ENCODE measurements at regions not wholly inside any gene's neighbourhood (a gene's known extent, or its start where the extent isn't known, plus 50 kb on each side); places are given as distances from the start of the nearest gene placed in this dataset.
A peak's percentile ranks its signal among the peaks of the same experiment; 100 is the strongest.
"Not testable (repeated sequence)": the region's sequence is repeated elsewhere in the genome, so short reads cannot be mapped to it uniquely, and the experiment has no call there.

GRCh38 chr10:21342499-21342898, 183.0 kb downstream of the SKIDA1 start:
- POLR2A ChIA-PET, H3K27ac Mint-ChIP-seq, H3K9me3 Mint-ChIP-seq: not testable (repeated sequence)

GRCh38 chr10:21340331-21340730, 185.2 kb downstream of the SKIDA1 start:
- POLR2A ChIA-PET: no interaction called here
- no peak for ATAC-seq (ENCODE audit: low read depth)

More at GRCh38 chr10:21342499-21342898, 183.0 kb downstream of the SKIDA1 start:
- H3K27me3 Mint-ChIP-seq; H3K4me3 Mint-ChIP-seq; ATAC-seq (ENCODE audit: low read depth); H3K4me1 Mint-ChIP-seq; DNase-seq; H3K36me3 Mint-ChIP-seq: not testable (repeated sequence)

DNA sequence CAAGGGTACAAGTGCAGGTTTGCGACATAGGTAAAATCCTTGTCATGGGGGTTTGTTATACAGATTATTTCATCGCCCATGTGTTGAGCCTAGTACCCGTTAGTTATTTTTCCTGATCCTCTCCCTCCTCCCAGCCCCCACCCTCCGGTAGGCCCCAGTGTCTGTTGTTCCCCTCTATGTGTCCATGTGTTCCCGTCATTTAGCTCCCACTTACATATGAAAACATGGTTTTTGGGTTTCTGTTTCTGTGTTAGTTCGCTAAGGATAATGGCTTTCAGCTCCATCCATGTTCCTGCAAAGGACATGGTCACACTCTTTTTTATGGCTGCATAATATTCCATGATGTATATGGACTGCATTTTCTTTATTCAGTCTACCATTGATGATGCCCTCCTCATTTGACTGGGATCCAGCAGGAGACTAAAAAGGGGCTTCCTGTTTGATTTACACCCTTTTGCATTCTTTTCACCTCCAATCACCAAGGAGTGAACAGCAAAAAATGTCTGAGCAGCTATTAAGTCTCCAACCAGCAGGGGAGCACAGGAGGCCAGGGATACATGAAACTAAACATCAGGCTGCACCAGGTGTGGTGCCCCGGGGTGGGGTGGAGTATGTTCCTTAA, 188.2 kb downstream of the SKIDA1 start:
- peaks cover 2% of the 10 kb centered on the region for H3K27me3 Mint-ChIP-seq
- no peaks in the 10 kb centered on the region for H3K4me1 Mint-ChIP-seq
- peaks cover 3% of the 10 kb centered on the region for H3K9me3 Mint-ChIP-seq
- no peaks in the 10 kb centered on the region for H3K36me3 Mint-ChIP-seq
- H3K4me3 Mint-ChIP-seq: no peak overlapping the region
- DNase-seq (no peak), ATAC-seq (ENCODE audit: low read depth) (no peak)
- no peak overlapping the region for H3K27ac Mint-ChIP-seq
- POLR2A ChIA-PET: no interaction called here

More at GRCh38 chr10:21340331-21340730, 185.2 kb downstream of the SKIDA1 start:
- H3K36me3 Mint-ChIP-seq: no peaks in the 10 kb centered on the region
- H3K27ac Mint-ChIP-seq: no peak overlapping the region
- no peak overlapping the region for H3K4me3 Mint-ChIP-seq
- DNase-seq: no peak
- peaks cover 3% of the 10 kb centered on the region for H3K9me3 Mint-ChIP-seq
- no peaks in the 10 kb centered on the region for H3K4me1 Mint-ChIP-seq
- no peaks in the 10 kb centered on the region for H3K27me3 Mint-ChIP-seq

DNA sequence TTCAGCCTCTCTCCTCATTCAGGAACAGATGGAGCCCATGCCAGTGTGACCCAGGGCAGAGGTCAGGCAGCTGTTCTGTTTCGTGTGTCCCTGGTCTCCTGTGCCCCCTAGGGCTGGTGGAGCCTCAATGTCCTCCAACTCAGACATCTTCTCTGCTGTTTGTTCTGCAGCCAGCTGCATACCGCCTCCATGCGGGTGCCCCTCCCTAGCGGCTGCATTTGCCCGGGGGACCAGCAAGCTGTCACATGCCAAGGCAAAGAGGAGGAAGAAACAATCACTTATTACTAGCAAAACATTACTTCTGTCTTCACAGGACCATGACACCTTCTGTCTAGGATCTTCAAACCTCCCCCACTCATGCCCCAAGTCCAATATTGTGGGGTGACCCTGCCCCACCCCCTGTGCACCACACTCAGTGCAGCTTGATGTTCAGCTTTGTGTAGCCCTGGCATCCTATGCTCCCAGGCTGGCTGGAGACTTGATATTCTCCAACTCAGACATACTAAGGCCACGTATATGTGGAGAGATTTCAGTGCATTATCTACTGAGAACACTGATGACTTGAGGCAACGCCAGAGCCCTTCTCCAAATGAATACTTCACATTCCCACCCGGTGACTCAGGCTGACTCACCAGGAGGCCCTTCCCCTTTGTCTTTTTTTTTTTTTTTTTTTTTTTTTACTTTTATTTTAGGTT, 188.9 kb downstream of the SKIDA1 start:
- Mint-ChIP-seq H3K36me3 (no peaks in the 10 kb centered on the region), H3K9me3 (peaks cover 3% of the 10 kb centered on the region), H3K27ac (no peak overlapping the region), H3K27me3 (peaks cover 2% of the 10 kb centered on the region), H3K4me1 (no peaks in the 10 kb centered on the region), H3K4me3 (no peak overlapping the region)
- DNase-seq (no peak), ATAC-seq (ENCODE audit: low read depth) (no peak)
- POLR2A ChIA-PET: no interaction called here

- H3K4me1 Mint-ChIP-seq: no peaks in the 10 kb centered on the region
Measured at GRCh38 chr10:21334891-21335696, 190.4 kb downstream of the SKIDA1 start.

DNA sequence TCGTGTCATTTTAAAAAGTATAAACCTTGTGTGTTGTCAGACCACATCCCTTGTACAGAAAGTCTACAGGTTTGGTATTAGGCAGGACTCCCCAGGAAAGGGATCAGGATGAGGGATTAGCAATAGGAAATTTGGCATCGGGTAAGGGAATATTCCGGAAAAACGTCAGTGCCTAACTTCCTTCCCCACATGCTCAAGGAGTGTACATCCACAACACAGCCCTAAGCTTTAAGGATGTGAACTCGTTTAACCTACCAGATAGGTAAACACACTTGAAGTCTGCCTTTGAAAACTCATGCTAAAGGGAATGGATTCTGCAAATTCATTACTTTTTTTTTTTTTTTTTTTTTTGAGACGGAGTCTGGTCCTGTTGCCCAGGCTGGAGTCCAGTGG, 194.9 kb downstream of the SKIDA1 start:
- ATAC-seq (ENCODE audit: low read depth): no peak

More at GRCh38 chr10:21334891-21335696, 190.4 kb downstream of the SKIDA1 start:
- no peak for DNase-seq
- Mint-ChIP-seq H3K4me3 (no peak overlapping the region), H3K36me3 (no peaks in the 10 kb centered on the region), H3K27me3 (peaks cover 2% of the 10 kb centered on the region), H3K27ac (no peak overlapping the region), H3K9me3 (peaks cover 3% of the 10 kb centered on the region)
- no peak for ATAC-seq (ENCODE audit: low read depth)
- POLR2A ChIA-PET: no interaction called here

DNA sequence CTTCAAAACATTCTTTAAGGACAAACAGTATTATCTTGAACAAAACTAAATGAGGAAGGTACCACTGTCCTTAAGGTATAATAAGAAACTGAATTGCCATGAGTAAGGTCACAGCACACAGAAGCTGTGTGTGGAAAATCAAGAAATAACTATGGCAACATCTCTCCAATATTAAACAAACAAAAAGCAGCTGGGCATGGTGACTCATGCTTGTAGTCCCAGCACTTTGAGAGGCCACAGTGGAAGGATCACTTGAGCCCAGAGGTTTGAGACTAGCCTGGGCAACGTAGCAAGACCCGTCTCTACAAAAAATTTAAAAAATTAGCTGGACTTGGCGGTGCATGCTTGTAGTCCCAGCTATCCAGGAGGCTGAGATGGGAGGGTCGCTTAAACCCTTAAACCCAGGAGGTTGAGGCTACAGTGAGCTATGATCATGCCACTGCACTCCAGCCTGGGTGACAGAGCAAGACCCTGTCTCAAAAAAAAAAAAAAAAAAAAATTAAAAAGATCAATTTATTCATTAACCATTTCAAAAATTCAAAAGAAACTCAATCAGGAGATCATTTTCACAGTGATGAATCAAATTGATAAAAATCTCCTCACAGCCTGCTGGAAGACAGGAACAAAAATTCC, 195.4 kb downstream of the SKIDA1 start:
- no peak overlapping the region for H3K27ac Mint-ChIP-seq
- H3K36me3 Mint-ChIP-seq: no peaks in the 10 kb centered on the region
- ATAC-seq (ENCODE audit: low read depth) (no peak), DNase-seq (no peak)
- no peaks in the 10 kb centered on the region for H3K4me1 Mint-ChIP-seq
- H3K4me3 Mint-ChIP-seq: no peak overlapping the region
- H3K27me3 Mint-ChIP-seq: peaks cover 2% of the 10 kb centered on the region
- H3K9me3 Mint-ChIP-seq: no peaks in the 10 kb centered on the region
- POLR2A ChIA-PET: interaction anchor here (0.7 kb wide), 1 partner anchor 61 kb away, joined by 3 read pairs; no protein-coding TSS in a partner anchor

More for the DNA sequence above, 194.9 kb downstream of the SKIDA1 start:
- Mint-ChIP-seq H3K4me3 (no peak overlapping the region), H3K4me1 (no peaks in the 10 kb centered on the region), H3K27ac (no peak overlapping the region), H3K9me3 (no peaks in the 10 kb centered on the region), H3K36me3 (no peaks in the 10 kb centered on the region), H3K27me3 (peaks cover 2% of the 10 kb centered on the region)
- POLR2A ChIA-PET: interaction anchor here (0.7 kb wide), 1 partner anchor 62 kb away, joined by 3 read pairs; no protein-coding TSS in a partner anchor
- DNase-seq: no peak

- no peak overlapping the region for H3K4me3 Mint-ChIP-seq
- no peaks in the 10 kb centered on the region for H3K9me3 Mint-ChIP-seq
- POLR2A ChIA-PET: no interaction called here
- no peaks in the 10 kb centered on the region for H3K27me3 Mint-ChIP-seq
- DNase-seq: no peak
- no peaks in the 10 kb centered on the region for H3K36me3 Mint-ChIP-seq
- H3K4me1 Mint-ChIP-seq: no peaks in the 10 kb centered on the region
- H3K27ac Mint-ChIP-seq: no peak overlapping the region
- peak; percentile 33 for ATAC-seq (ENCODE audit: low read depth)
Measured at GRCh38 chr10:21327289-21327993, 198.0 kb downstream of the SKIDA1 start.

- H3K27me3 Mint-ChIP-seq: no peaks in the 10 kb centered on the region
- ATAC-seq (ENCODE audit: low read depth) (no peak), DNase-seq (no peak)
- no peaks in the 10 kb centered on the region for H3K4me1 Mint-ChIP-seq
- H3K4me3 Mint-ChIP-seq: no peak overlapping the region
- POLR2A ChIA-PET: no interaction called here
- no peaks in the 10 kb centered on the region for H3K9me3 Mint-ChIP-seq
- H3K36me3 Mint-ChIP-seq: no peaks in the 10 kb centered on the region
- no peak overlapping the region for H3K27ac Mint-ChIP-seq
Measured at GRCh38 chr10:21326594-21327288, 198.7 kb downstream of the SKIDA1 start.

DNA sequence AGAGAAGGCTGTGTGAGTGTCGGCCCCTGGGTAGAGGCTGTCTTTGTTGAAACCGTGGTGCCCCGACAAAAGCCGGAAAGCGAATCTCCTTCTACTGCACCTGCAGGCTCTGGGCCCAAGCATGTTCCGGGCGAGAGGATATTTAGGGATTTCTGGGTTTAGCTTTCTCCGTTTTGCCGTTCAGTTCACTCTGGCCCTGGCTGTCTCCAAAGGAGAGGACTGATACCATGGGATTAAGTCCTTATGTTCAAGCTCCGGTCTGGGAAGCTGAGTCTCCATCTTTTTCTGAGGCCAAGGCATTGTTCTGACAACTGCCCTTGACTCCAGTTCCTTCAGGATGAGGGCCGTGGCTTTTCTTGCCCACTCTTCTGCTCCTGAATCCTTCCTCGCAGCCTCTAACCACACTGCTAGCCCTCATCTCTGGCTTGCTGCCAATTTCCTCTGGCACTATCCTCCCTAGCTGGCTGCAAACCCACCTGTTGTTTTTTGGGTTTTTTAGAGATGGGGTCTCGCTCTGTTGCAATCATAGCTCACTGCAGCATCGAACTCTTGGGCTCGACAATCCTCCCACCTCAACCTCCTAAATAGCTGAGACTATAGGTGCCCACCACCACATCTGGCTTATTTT, 206.8 kb downstream of the SKIDA1 start:
- H3K9me3 Mint-ChIP-seq: no peaks in the 10 kb centered on the region
- POLR2A ChIA-PET: no interaction called here
- no peak overlapping the region for H3K27ac Mint-ChIP-seq
- no peaks in the 10 kb centered on the region for H3K27me3 Mint-ChIP-seq
- no peak for DNase-seq
- no peak for ATAC-seq (ENCODE audit: low read depth)
- no peak overlapping the region for H3K4me3 Mint-ChIP-seq
- H3K4me1 Mint-ChIP-seq: no peaks in the 10 kb centered on the region
- no peaks in the 10 kb centered on the region for H3K36me3 Mint-ChIP-seq

- ATAC-seq (ENCODE audit: low read depth): no peak
- H3K9me3 Mint-ChIP-seq: no peaks in the 10 kb centered on the region
- no peak for DNase-seq
- H3K27me3 Mint-ChIP-seq: no peaks in the 10 kb centered on the region
- H3K27ac Mint-ChIP-seq: no peak overlapping the region
- no peak overlapping the region for H3K4me3 Mint-ChIP-seq
- POLR2A ChIA-PET: no interaction called here
- H3K36me3 Mint-ChIP-seq: no peaks in the 10 kb centered on the region
- H3K4me1 Mint-ChIP-seq: no peaks in the 10 kb centered on the region
Measured at GRCh38 chr10:21317902-21318301, 207.6 kb downstream of the SKIDA1 start.

- Mint-ChIP-seq H3K27me3 (peaks cover 2% of the 10 kb centered on the region), H3K27ac (no peak overlapping the region), H3K36me3 (no peaks in the 10 kb centered on the region), H3K9me3 (no peaks in the 10 kb centered on the region), H3K4me3 (no peak overlapping the region), H3K4me1 (no peaks in the 10 kb centered on the region)
- DNase-seq (no peak), ATAC-seq (ENCODE audit: low read depth) (no peak)
- POLR2A ChIA-PET: no interaction called here
Measured at GRCh38 chr10:21315645-21316220, 209.7 kb downstream of the SKIDA1 start.

All from activated naive CD8-positive, alpha-beta T cell treated with anti-CD3 and anti-CD28 coated beads, Interleukin-2, amount 10 ng/mL, durations not matched to agents 7 days and 5 days (primary cell).